Astrocyte of the spinal cord (primary cell): ENCODE measurements at regions not wholly inside any gene's neighbourhood (a gene's known extent, or its start where the extent isn't known, plus 50 kb on each side); places are given as distances from the start of the nearest gene placed in this dataset.

Experiments used
- DNase-seq: peaks from one replicate; pipeline ENCODE4 v3.0.0; 2011; ENCODE audit warnings: low read depth, low spot score
- H3K4me3 ChIP-seq: 2 replicates; pipeline ENCODE4 v1.5.1; 2011; ENCODE audit warnings: low read depth, mild to moderate bottlenecking, low read length, moderate library complexity
- in situ Hi-C: cut with HindIII; loops from 2 replicates; pipeline ENCODE4 v1.10.0; 2017; ENCODE audit warnings: low sequenced_read_pairs
- TF ChIP-seq, protein P1 (sequence below): IDR thresholded peaks from 2 replicates; pipeline ENCODE4 v1.5.1; 2012; ENCODE audit warnings: low read depth, mild to moderate bottlenecking, low read length, inconsistent platforms

DNA sequence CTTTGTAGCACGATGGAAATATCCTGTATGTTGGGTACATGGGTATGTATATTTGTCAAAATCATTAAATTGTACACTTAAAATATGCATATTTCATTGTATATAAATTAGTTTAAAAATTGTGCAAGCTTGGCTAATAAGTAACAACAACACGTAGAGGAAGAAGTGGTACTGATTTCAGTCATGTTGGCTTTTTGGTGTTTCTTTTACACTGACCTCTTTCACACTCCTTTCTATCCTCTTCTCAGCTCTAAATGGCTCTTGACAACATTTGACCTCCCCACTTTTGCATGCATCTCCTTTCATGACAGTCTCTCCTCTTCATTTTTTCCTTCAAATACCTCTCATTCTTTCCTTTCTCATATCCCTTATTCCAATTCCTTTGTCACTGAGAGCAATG, 801.4 kb upstream of the ZEB2 start:
- DNase-seq = no peak
- in situ Hi-C loops = no loop called here
- TF ChIP-seq, protein P1, sequence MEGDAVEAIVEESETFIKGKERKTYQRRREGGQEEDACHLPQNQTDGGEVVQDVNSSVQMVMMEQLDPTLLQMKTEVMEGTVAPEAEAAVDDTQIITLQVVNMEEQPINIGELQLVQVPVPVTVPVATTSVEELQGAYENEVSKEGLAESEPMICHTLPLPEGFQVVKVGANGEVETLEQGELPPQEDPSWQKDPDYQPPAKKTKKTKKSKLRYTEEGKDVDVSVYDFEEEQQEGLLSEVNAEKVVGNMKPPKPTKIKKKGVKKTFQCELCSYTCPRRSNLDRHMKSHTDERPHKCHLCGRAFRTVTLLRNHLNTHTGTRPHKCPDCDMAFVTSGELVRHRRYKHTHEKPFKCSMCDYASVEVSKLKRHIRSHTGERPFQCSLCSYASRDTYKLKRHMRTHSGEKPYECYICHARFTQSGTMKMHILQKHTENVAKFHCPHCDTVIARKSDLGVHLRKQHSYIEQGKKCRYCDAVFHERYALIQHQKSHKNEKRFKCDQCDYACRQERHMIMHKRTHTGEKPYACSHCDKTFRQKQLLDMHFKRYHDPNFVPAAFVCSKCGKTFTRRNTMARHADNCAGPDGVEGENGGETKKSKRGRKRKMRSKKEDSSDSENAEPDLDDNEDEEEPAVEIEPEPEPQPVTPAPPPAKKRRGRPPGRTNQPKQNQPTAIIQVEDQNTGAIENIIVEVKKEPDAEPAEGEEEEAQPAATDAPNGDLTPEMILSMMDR = no peak
- no peak overlapping the region for H3K4me3 ChIP-seq

DNA sequence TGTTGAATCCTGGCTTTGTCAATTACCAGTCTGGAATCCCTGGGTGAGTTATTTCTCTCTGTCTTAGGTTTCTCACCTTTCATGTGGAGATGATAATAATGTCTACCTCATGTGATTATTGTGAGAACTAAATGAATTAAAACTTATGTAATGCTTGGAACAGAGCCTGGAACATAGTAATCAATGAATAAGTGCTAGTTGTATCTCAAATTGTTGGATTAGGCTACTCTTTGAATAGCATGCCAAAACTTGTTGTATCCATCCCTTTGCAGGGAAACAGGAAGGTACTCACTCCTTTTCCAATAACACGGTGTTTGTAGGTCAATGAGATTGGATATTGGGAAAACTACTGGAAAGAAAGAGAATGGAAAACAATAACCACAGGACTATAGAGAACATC, 796.6 kb upstream of the ZEB2 start:
- no peak for DNase-seq
- in situ Hi-C loops = no loop called here
- TF ChIP-seq, protein P1 = no peak

DNA sequence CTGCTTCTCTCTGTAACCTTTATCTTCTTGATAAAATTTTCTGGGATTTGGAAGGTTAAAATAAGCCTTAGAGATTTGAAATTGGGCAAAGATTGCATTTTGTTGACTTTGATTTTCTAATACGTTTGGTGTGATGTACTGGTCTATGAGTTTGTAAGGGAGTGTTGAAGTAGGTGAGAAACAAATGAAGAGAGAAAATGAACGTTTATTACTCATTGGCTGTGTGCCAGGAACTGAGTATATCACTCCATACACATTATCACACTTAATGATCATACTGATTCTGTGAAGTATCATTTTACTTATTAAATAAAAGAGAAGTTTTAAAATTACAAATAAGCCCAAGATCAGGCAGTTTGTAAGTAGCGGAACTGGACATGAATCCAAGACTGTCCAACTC, 795.1 kb upstream of the ZEB2 start:
- TF ChIP-seq, protein P1 = no peak
- H3K4me3 ChIP-seq = no peak overlapping the region
- in situ Hi-C loops = no loop called here
- no peak for DNase-seq

More for the DNA sequence above, 796.6 kb upstream of the ZEB2 start:
- no peak overlapping the region for H3K4me3 ChIP-seq

DNA sequence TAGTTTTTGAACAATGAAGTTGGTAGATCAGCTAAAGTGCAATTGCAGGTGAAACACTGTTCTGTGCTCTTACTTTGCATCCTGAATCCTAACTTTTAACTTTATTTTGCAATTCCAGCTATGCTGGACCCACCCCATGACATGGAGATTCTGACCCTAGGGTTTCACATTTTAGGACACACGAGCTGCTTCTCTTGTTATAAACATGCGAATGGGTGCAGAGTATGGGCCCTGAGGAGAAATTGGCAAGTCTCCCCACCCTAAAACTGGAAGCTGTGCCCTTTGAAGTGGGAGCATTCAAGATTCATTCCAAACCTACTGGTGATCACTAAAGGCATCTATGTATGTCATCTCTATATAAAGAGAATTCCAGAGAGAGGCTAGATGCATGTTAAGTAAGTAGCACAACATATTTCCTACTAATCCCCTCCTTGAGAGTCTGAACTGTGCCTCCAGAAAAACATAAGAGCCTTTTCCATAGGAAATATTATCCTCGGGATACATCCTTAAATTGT, 794.3 kb upstream of the ZEB2 start:
- no peak for DNase-seq
- H3K4me3 ChIP-seq = no peak overlapping the region
- in situ Hi-C loops = no loop called here
- TF ChIP-seq, protein P1 = no peak

DNA sequence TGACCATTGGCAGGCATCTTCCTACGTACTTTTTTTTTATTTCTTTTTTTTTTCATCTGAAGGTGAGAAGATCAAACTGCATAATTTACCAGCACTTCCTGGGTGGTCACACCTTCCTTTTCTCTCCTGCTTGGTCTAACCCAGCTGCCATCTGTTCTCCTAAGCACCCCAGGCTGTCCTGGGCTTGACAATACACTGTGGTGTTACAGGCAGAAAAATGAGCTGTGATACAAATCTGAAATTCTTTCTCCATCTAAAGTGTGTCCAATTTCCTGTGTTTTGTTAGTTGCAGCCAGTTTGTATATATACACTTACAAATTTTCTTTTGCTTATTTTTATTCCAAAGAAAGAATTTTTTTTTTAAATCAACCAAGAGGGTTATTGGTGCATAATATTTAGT, 786.0 kb upstream of the ZEB2 start:
- no peak overlapping the region for H3K4me3 ChIP-seq
- DNase-seq = no peak
- in situ Hi-C loops = no loop called here
- TF ChIP-seq, protein P1 = no peak

DNA sequence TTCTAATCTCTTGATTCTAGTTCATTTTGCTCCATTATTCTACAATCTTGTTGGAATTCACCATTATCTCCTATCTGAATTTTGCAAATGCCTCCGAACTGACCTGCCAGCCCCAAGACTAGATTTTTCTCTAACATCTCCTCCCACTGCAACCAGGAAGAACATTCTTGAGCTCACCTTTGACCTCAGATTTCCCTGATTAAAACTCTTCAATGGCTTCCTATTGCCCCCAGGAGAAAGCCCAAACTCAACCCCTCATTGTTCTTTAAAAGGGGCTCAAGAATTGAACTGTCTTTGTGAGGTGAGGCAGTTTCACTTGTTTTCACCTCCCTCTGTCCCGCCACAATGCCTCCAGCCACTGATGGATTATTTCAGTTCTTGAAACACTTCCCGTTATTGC, 784.6 kb upstream of the ZEB2 start:
- DNase-seq = no peak
- in situ Hi-C loops = no loop called here
- H3K4me3 ChIP-seq = no peak overlapping the region
- TF ChIP-seq, protein P1 = no peak

GRCh38 chr2:145303536-145303935, 783.6 kb upstream of the ZEB2 start:
- TF ChIP-seq, protein P1 = no peak
- H3K4me3 ChIP-seq = no peak overlapping the region
- DNase-seq = no peak
- in situ Hi-C loops = no loop called here
